ENCODE measurements at regions not wholly inside any gene's neighbourhood (a gene's known extent, or its start where the extent isn't known, plus 50 kb on each side); places are given as distances from the start of the nearest gene placed in this dataset.

DNA sequence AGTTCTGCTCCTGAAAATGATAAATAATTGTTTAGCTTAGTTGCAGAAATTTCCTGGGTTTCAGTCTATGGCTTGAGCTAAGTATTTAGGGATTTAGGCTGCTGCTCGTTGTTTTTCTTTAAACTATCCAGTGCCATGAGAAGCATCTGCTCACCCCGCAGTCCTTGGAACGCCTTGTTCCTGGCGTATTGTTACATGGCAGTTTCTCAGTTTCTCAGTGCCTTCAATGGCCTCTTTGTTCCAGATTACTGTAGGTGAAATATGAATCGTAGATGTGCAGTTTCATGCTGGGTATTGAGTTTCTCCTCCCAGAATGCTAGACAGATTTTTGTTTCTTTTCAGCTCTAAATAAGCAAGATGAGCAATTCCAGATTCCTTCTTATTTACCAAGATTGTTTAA lies 269.5 kb upstream of the GBE1 start:
- TF ChIP-seq, protein P1, sequence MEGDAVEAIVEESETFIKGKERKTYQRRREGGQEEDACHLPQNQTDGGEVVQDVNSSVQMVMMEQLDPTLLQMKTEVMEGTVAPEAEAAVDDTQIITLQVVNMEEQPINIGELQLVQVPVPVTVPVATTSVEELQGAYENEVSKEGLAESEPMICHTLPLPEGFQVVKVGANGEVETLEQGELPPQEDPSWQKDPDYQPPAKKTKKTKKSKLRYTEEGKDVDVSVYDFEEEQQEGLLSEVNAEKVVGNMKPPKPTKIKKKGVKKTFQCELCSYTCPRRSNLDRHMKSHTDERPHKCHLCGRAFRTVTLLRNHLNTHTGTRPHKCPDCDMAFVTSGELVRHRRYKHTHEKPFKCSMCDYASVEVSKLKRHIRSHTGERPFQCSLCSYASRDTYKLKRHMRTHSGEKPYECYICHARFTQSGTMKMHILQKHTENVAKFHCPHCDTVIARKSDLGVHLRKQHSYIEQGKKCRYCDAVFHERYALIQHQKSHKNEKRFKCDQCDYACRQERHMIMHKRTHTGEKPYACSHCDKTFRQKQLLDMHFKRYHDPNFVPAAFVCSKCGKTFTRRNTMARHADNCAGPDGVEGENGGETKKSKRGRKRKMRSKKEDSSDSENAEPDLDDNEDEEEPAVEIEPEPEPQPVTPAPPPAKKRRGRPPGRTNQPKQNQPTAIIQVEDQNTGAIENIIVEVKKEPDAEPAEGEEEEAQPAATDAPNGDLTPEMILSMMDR (IDR thresholded peaks at IDR 0.05; ENCODE audit: insufficient read depth, low read length, poor library complexity, severe bottlenecking) = no peak
- no peak for TF ChIP-seq EZH2phosphoT487 (conservative IDR thresholded peaks at IDR 0.05; ENCODE audit: low read length)

Measured in SU-DHL-6 (cell line).